Ammon's horn (tissue), 1 donor: ENCODE measurements at regions not wholly inside any gene's neighbourhood (a gene's known extent, or its start where the extent isn't known, plus 50 kb on each side); places are given as distances from the start of the nearest gene placed in this dataset.

ENCODE experiments used
- DNase-seq: peaks from one replicate; pipeline ENCODE4 v3.0.0-alpha.2; 2016; ENCODE audit warnings: low spot score

- no peak for DNase-seq
These were observed 247.6 kb upstream of the IRX4 start for GRCh38 chr5:2130361-2130760.

- no peak for DNase-seq
These were observed 247.0 kb upstream of the IRX4 start for GRCh38 chr5:2129568-2130272.

GRCh38 chr5:2128686-2129355, 246.1 kb upstream of the IRX4 start:
- DNase-seq: no peak

GRCh38 chr5:2126512-2126911, 243.8 kb upstream of the IRX4 start:
- no peak for DNase-seq

DNA sequence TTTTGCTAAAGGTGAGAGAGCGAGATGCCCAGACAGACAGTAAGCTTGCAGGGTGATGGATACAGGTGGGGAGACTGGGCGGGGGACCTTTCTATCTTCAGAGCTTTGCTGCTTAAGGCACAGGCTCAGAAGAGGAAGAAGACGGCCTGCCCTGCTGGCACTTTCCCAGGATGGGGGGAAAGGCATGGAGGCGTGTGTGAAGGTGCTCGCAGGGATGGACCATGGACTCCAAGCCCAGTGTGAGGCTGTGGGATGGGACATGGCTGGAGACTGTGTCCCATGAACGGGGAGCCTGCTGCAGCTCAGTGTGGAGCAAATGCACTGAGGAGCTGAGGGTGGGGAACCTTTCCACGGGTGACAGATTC, 243.2 kb upstream of the IRX4 start:
- DNase-seq: no peak

DNA sequence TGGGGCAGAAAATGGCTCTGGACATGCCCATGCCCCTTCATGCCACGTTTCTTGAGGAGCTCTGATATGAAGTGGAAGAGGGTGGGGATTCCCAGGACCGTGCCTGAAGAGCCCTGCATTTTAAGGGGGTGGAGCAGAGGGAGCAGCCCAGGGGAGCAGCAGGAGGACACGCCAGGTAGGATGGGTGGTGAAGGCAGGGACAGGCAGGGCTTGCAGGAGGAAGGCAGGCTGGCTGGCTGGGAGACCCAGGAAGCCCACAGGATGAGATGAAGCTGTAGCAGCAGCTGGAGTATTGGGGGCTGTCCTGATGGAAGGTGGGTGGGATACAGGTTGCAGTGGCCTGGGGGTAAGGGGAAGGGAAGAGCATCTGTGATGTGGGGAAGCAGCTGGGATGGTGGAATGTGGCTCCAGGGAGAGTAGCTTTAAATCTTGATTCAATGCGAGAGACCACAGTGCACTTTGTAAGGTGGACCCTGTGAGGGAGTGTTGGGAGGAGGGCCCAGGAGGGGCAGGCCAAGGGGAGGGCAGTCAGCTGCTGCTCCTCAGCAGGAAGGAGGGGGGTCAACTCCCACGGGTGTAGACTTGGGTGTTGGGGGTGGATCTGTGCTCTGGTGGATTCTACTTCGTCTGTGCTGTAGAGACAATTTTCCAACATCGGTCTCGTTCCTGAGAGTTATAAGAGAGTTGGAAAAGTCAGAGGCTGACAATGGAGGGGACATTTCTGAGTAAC, 242.6 kb upstream of the IRX4 start:
- no peak for DNase-seq

DNA sequence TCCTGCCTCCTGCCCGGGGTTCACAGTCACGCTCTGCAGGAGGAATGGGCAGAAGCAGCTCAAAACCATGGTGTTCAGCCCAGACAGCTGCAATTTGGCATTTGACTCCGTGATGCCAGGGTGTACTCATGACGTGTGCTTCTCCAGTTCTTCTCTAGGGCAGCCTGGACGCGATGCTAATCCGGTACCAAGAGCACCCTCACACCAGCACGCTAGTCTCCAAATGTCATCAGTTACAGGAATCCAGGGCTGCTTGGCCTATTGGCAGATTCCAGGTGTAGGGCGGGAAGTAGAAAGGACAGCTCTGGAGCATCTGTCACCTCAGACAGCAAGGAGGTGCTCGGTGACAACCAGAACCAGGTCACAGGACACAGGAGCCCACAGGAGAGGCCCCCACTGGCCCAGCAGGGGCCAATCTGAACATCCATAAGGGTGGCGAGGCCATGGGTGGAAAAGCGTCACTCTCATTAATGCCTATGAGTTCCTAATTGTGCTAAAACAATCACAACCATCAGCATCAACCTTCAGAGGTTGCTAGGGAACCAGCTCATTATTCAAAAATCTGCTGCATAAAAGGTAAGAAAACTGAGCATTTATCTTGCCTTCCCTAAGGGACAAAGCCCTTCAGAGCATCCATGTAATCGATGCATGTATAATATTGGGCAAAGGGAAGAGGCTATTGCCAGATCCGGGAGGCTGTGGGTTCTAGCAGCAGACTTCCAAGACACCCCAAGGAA, 241.9 kb upstream of the IRX4 start:
- DNase-seq: no peak

DNA sequence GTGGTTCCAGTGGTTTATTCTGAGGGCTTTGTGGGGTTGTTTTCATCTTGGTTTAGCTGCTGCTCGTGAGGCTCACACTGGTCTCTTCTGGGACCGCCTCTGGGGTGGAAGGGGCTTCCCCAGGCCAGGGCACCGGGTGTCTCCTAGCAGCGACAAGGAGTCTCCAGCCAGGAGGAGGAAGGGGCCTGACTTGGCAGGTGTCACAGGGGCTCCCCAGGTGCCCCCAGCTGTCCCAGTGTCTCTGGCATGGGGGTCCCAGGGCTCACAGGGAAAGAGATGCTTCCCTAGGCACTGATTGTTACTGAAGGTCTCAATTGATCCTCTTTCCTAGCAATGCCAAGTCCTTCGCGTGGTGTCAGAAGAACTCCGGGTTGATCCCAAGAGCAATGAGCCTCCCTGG, 241.1 kb upstream of the IRX4 start:
- no peak for DNase-seq

GRCh38 chr5:2120361-2120760, 237.6 kb upstream of the IRX4 start:
- no peak for DNase-seq

GRCh38 chr5:2119573-2119972, 236.8 kb upstream of the IRX4 start:
- DNase-seq: no peak

GRCh38 chr5:2113348-2114131, 230.8 kb upstream of the IRX4 start:
- no peak for DNase-seq

GRCh38 chr5:2112173-2113025, 229.7 kb upstream of the IRX4 start:
- DNase-seq: no peak

DNA sequence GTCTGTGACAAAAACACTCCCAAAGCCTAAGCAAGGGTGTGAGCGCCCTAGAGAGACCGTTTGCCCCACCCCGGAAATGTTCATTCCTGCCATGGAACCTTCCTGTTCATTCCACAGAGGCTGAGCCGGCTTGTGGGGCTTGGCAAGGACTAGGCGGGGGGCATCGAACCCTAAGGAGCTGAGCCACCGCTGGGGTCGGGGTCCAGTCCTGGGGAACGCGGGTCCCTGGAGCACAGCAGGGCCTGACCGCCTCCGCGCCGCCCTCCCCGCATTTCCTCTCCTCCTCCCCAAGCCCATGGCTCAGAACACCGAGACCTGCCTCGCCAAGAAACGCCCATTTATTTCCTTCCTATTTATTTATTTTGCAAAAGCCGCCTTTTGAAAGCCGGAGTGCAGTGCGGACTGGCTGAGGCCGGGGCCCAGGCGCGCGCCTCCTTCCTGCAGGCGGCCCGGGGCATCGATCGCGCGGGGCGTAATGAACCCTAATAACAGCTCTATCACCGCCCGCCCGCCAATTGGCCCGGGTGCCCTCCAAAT, 228.9 kb upstream of the IRX4 start:
- no peak for DNase-seq

DNA sequence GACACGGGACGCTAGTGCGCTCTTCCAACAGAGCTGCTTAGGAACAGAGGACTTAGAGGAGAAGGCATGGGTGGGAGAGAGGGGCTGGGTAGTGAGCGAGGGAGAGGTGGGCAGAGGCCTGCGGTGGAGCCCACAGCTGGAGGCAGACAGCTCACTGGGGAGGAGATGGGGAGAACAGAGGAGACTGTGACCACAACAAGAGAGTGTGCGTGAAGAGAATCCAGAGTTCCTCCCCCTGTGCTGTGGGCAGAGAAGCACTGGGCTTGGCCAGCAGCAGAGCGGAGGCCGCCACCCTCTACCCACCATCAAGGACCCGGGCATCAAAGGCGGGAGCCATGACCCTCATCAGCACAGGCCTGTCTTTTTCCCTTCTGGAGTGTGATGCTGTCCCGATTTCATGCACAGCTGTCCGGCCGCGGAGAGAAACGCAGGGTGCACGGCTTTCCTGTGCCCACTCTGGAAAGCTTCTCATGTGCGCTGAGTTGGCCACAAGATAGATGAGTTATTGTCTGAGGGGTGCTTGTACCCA, 228.3 kb upstream of the IRX4 start:
- DNase-seq: no peak

DNA sequence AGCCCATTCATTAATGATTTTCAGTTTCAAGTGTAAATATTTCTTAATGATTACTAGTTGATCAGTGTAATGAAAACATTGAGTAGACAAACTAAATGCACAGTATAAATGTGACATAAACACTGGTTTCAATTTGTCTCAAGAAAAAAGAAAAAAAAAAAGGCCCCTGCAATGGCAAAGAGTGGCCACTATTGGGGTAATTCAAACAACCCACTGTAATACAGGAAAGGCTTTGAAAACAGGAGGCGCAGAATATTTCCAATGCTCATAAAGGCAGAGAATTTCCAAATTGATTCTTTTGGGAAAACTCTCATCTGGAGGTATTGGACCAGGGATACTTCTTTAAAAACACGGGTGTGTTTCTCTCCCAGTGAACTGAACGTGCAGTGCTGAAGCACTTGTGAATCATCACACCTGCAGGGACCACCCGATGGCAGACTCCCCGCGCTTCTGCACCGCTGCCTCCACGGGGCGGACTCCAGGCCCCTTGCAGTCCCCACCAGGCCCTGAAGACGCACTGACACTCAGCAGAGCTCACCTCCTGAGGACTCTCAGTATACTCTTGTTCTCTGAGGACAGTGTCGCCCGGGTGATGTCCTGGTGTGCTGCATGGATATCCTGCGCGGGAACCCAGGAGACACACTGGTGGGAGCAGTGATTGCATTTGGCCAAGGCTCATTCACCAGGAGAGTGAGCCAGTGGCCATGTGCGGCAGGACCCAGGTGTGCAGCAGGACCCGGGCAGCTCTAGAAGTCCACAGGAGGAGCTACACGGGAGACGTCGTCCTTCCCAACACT, 227.6 kb upstream of the IRX4 start:
- no peak for DNase-seq

- no peak for DNase-seq
These were observed 226.8 kb upstream of the IRX4 start for GRCh38 chr5:2109566-2109965.

- DNase-seq: no peak
These were observed 224.0 kb upstream of the IRX4 start for GRCh38 chr5:2106721-2107120.

DNA sequence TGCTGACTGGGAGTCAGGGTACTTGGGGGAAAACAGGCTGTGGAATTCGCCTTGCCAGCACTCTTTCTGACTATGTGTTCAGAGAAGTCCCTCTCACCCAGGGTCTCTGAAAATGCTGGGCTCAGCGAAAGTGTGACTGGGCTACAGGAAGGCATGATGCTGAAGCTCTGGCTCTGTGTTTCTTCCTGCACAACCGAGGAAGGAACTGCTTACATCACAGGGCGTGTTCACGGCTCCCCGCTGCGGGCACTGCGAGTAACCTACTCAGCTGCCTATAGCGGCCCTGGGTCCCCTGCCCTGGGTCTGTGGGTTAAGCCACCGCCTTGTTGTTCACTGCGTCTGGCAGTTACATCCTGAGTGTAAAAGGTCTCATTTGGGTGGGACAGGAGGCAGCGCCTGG, 222.4 kb upstream of the IRX4 start:
- DNase-seq: no peak

DNA sequence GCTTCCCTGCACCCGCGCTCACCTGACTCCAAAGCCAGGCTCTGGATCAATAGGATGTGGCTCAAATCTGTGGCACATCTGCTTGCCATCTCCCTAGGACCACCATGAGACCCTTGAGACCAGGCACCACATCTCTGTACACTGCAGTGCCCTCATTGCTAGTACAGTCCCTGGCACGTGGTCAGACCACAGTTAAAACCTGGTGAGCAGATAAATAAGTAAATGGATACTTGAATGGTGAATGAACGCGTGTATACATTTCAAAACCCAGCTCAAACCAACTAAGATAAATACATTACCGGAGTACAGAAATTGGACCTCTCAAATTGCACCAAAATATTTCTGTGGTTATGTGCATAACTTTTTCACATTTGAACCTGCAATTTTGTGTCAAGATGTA, 221.2 kb upstream of the IRX4 start:
- no peak for DNase-seq
